ENCODE measurements at regions not wholly inside any gene's neighbourhood (a gene's known extent, or its start where the extent isn't known, plus 50 kb on each side); places are given as distances from the start of the nearest gene placed in this dataset.

- no peak overlapping the region for H3K4me3 ChIP-seq (ENCODE audit: low read length in 2 of 2)
- Mint-ChIP-seq H3K36me3 (no peaks in the 10 kb centered on the region), H3K4me3 (no peak overlapping the region), H3K4me1 (peaks cover 0 to 2% (median 0%) of the 10 kb centered on the region in 4 donors), H3K27me3 (no peaks in the 10 kb centered on the region), H3K27ac (no peak overlapping the region), H3K9me3 (no peaks in the 10 kb centered on the region)
- DNase-seq: no peak
- no peak overlapping the region for H3K27ac ChIP-seq (ENCODE audit: low read depth, low read length)
- H3K9me3 ChIP-seq (ENCODE audit: control insufficient read depth in 1 of 2, low read length in 2 of 2): no peaks in the 10 kb centered on the region
- H3K27me3 ChIP-seq (ENCODE audit: insufficient read depth, low read length): no peaks in the 10 kb centered on the region
- ChIA-PET POLR2A (ENCODE audit: partially characterized antibody) (no interaction called here), CTCF (ENCODE audit: partially characterized antibody) (no interaction called here)
- H3K4me1 ChIP-seq (ENCODE audit: insufficient read depth, low read length): no peaks in the 10 kb centered on the region
- no peaks in the 10 kb centered on the region for H3K36me3 ChIP-seq (ENCODE audit: insufficient read depth, low read length)
- intact Hi-C loops (cut with micrococcal nuclease): no loop called here
Measured at GRCh38 chr14:71231521-71232393, 324.5 kb downstream of the PCNX1 start.

- Mint-ChIP-seq H3K36me3 (no peaks in the 10 kb centered on the region), H3K4me3 (no peak overlapping the region), H3K27ac (no peak overlapping the region), H3K4me1 (peaks cover 0 to 2% (median 0%) of the 10 kb centered on the region in 4 donors), H3K9me3 (no peaks in the 10 kb centered on the region), H3K27me3 (peaks cover 0 to 1% of the 10 kb centered on the region in 2 donors)
- POLR2A ChIA-PET (ENCODE audit: partially characterized antibody): no interaction called here
- H3K4me1 ChIP-seq (ENCODE audit: insufficient read depth, low read length): no peaks in the 10 kb centered on the region
- no peak overlapping the region for H3K4me3 ChIP-seq (ENCODE audit: low read length in 2 of 2)
- intact Hi-C loops (cut with micrococcal nuclease): no loop called here
- no peaks in the 10 kb centered on the region for H3K36me3 ChIP-seq (ENCODE audit: insufficient read depth, low read length)
- no peaks in the 10 kb centered on the region for H3K27me3 ChIP-seq (ENCODE audit: insufficient read depth, low read length)
- no peak overlapping the region for H3K27ac ChIP-seq (ENCODE audit: low read depth, low read length)
- no peaks in the 10 kb centered on the region for H3K9me3 ChIP-seq (ENCODE audit: control insufficient read depth in 1 of 2, low read length in 2 of 2)
- DNase-seq: no peak
- CTCF ChIA-PET (ENCODE audit: partially characterized antibody): no interaction called here
Measured at GRCh38 chr14:71232506-71232905, 325.2 kb downstream of the PCNX1 start.

GRCh38 chr14:71235875-71236274 is 328.6 kb downstream of the PCNX1 start:
- intact Hi-C loops (cut with micrococcal nuclease): no loop called here
- CTCF ChIA-PET (ENCODE audit: partially characterized antibody): no interaction called here
- H3K36me3 Mint-ChIP-seq: no peaks in the 10 kb centered on the region
- no peak overlapping the region for H3K4me3 ChIP-seq (ENCODE audit: low read length in 2 of 2)
- POLR2A ChIA-PET (ENCODE audit: partially characterized antibody): no interaction called here
- no peaks in the 10 kb centered on the region for H3K9me3 ChIP-seq (ENCODE audit: control insufficient read depth in 1 of 2, low read length in 2 of 2)
- no peaks in the 10 kb centered on the region for H3K4me1 ChIP-seq (ENCODE audit: insufficient read depth, low read length)
- H3K4me3 Mint-ChIP-seq: no peak overlapping the region
- H3K27me3 ChIP-seq (ENCODE audit: insufficient read depth, low read length): no peaks in the 10 kb centered on the region
- H3K27me3 Mint-ChIP-seq: peaks cover 0 to 3% of the 10 kb centered on the region in 2 donors
- no peak overlapping the region for H3K27ac ChIP-seq (ENCODE audit: low read depth, low read length)
- no peaks in the 10 kb centered on the region for H3K9me3 Mint-ChIP-seq
- H3K4me1 Mint-ChIP-seq: peaks cover 0 to 2% (median 0%) of the 10 kb centered on the region in 4 donors
- H3K36me3 ChIP-seq (ENCODE audit: insufficient read depth, low read length): no peaks in the 10 kb centered on the region
- H3K27ac Mint-ChIP-seq: no peak overlapping the region
- no peak for DNase-seq

DNA sequence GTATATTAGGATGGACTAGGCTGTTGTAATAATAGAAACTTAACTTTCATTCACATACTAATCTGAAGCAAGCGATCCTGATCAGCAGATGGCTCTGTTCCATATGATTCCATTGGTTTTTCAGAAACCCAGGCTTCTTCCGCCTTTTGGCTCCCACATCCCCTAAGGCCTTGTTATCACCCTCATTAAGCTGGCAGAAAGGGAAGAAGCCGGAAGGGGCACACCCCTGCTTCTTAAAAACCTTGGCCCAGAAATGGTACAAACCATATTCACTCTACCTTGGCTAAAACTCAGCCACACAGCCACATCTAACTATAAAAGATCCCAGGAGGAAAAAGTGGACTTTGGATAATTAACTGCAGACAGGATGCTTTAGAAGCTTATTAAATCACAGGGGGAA is 329.2 kb downstream of the PCNX1 start:
- H3K4me1 Mint-ChIP-seq: peaks cover 0 to 2% (median 0%) of the 10 kb centered on the region in 4 donors
- Histone ChIP-seq H3K4me1 (ENCODE audit: insufficient read depth, low read length) (no peaks in the 10 kb centered on the region), H3K36me3 (ENCODE audit: insufficient read depth, low read length) (no peaks in the 10 kb centered on the region), H3K27ac (ENCODE audit: low read depth, low read length) (no peak overlapping the region), H3K4me3 (ENCODE audit: low read length in 2 of 2) (no peak overlapping the region), H3K27me3 (ENCODE audit: insufficient read depth, low read length) (no peaks in the 10 kb centered on the region), H3K9me3 (ENCODE audit: control insufficient read depth in 1 of 2, low read length in 2 of 2) (no peaks in the 10 kb centered on the region)
- intact Hi-C loops (cut with micrococcal nuclease): no loop called here
- H3K27me3 Mint-ChIP-seq: peaks cover 0 to 3% of the 10 kb centered on the region in 2 donors
- H3K4me3 Mint-ChIP-seq: no peak overlapping the region
- POLR2A ChIA-PET (ENCODE audit: partially characterized antibody): no interaction called here
- no peaks in the 10 kb centered on the region for H3K9me3 Mint-ChIP-seq
- no peak for DNase-seq
- CTCF ChIA-PET (ENCODE audit: partially characterized antibody): no interaction called here
- H3K36me3 Mint-ChIP-seq: no peaks in the 10 kb centered on the region
- no peak overlapping the region for H3K27ac Mint-ChIP-seq

GRCh38 chr14:71237556-71237955 is 330.3 kb downstream of the PCNX1 start:
- H3K9me3 ChIP-seq (ENCODE audit: control insufficient read depth in 1 of 2, low read length in 2 of 2): no peaks in the 10 kb centered on the region
- no peak overlapping the region for H3K4me3 ChIP-seq (ENCODE audit: low read length in 2 of 2)
- H3K4me1 Mint-ChIP-seq: no peaks in the 10 kb centered on the region
- no peak overlapping the region for H3K4me3 Mint-ChIP-seq
- H3K27me3 Mint-ChIP-seq: peaks cover 0 to 3% of the 10 kb centered on the region in 2 donors
- H3K27ac Mint-ChIP-seq: no peak overlapping the region
- H3K9me3 Mint-ChIP-seq: no peaks in the 10 kb centered on the region
- H3K36me3 ChIP-seq (ENCODE audit: insufficient read depth, low read length): no peaks in the 10 kb centered on the region
- H3K27ac ChIP-seq (ENCODE audit: low read depth, low read length): no peak overlapping the region
- no peaks in the 10 kb centered on the region for H3K4me1 ChIP-seq (ENCODE audit: insufficient read depth, low read length)
- ChIA-PET POLR2A (ENCODE audit: partially characterized antibody) (no interaction called here), CTCF (ENCODE audit: partially characterized antibody) (no interaction called here)
- no peaks in the 10 kb centered on the region for H3K36me3 Mint-ChIP-seq
- no peak for DNase-seq
- H3K27me3 ChIP-seq (ENCODE audit: insufficient read depth, low read length): no peaks in the 10 kb centered on the region
- intact Hi-C loops (cut with micrococcal nuclease): no loop called here

- no peak overlapping the region for H3K4me3 ChIP-seq (ENCODE audit: low read length in 2 of 2)
- H3K4me1 ChIP-seq (ENCODE audit: insufficient read depth, low read length): no peaks in the 10 kb centered on the region
- no peaks in the 10 kb centered on the region for H3K27me3 ChIP-seq (ENCODE audit: insufficient read depth, low read length)
- no peaks in the 10 kb centered on the region for H3K9me3 Mint-ChIP-seq
- no peaks in the 10 kb centered on the region for H3K4me1 Mint-ChIP-seq
- no peak for DNase-seq
- no peaks in the 10 kb centered on the region for H3K36me3 Mint-ChIP-seq
- peaks cover 0 to 3% of the 10 kb centered on the region in 2 donors for H3K27me3 Mint-ChIP-seq
- CTCF ChIA-PET (ENCODE audit: partially characterized antibody): no interaction called here
- H3K27ac ChIP-seq (ENCODE audit: low read depth, low read length): no peak overlapping the region
- no peaks in the 10 kb centered on the region for H3K36me3 ChIP-seq (ENCODE audit: insufficient read depth, low read length)
- intact Hi-C loops (cut with micrococcal nuclease): no loop called here
- H3K9me3 ChIP-seq (ENCODE audit: control insufficient read depth in 1 of 2, low read length in 2 of 2): no peaks in the 10 kb centered on the region
- POLR2A ChIA-PET (ENCODE audit: partially characterized antibody): no interaction called here
- no peak overlapping the region for H3K27ac Mint-ChIP-seq
- no peak overlapping the region for H3K4me3 Mint-ChIP-seq
Measured at GRCh38 chr14:71238835-71239234, 331.6 kb downstream of the PCNX1 start.

DNA sequence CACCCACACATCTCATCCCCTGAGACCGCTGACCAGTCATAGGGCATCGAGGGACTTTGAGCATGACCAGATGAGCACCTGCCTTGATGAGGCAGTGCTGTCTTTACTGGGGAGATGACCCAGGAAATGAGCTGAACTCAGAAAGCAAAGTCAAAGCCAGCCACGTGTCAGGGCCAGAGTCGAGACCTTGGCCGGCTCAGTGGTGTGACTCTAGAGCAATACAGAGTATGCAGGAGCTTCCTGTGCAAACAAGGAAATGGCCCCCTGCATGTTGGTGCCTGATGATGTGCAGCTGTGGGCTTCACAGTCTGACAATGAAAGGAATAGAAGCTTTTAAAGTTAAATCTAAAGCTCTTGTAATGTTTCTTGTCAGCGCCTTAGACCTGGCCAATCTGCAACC is 332.9 kb downstream of the PCNX1 start:
- Histone ChIP-seq H3K27me3 (ENCODE audit: insufficient read depth, low read length) (no peaks in the 10 kb centered on the region), H3K27ac (ENCODE audit: low read depth, low read length) (no peak overlapping the region), H3K9me3 (ENCODE audit: control insufficient read depth in 1 of 2, low read length in 2 of 2) (no peaks in the 10 kb centered on the region), H3K4me1 (ENCODE audit: insufficient read depth, low read length) (peaks cover 2% of the 10 kb centered on the region), H3K4me3 (ENCODE audit: low read length in 2 of 2) (no peak overlapping the region), H3K36me3 (ENCODE audit: insufficient read depth, low read length) (no peaks in the 10 kb centered on the region)
- no peaks in the 10 kb centered on the region for H3K36me3 Mint-ChIP-seq
- ChIA-PET POLR2A (ENCODE audit: partially characterized antibody) (no interaction called here), CTCF (ENCODE audit: partially characterized antibody) (no interaction called here)
- DNase-seq: no peak
- H3K9me3 Mint-ChIP-seq: no peaks in the 10 kb centered on the region
- no peak overlapping the region for H3K4me3 Mint-ChIP-seq
- H3K27me3 Mint-ChIP-seq: peaks cover 0 to 3% of the 10 kb centered on the region in 2 donors
- intact Hi-C loops (cut with micrococcal nuclease): no loop called here
- no peak overlapping the region for H3K27ac Mint-ChIP-seq
- peaks cover 0 to 9% (median 3%) of the 10 kb centered on the region in 4 donors for H3K4me1 Mint-ChIP-seq

Measured in CD4-positive, alpha-beta memory T cell (primary cell).